ENCODE measurements at regions not wholly inside any gene's neighbourhood (a gene's known extent, or its start where the extent isn't known, plus 50 kb on each side); places are given as distances from the start of the nearest gene placed in this dataset.

DNA sequence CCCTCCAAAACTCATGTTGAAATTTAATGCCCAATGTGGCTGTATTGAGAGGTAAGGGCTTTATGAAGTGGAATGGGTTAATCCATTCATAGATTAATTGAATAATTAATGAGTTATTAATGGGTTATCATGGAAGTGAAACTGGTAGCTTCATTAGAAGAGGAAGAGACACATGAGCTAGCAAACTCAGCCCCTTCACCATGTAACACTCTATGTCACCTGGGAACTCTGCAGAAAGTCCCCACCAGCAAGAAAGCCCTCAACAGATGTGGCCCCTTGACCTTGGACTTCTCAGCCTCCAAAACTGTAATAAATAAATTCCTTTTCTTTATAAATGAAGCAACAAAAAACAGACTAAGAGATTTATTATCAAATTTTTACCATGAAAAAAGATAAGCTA is 223.5 kb downstream of the KLF12 start:
- no peak overlapping the region for H3K4me3 ChIP-seq
- no peaks in the 10 kb centered on the region for H3K27me3 ChIP-seq
- H3K27ac ChIP-seq = no peak overlapping the region
- DNase-seq (ENCODE audit: low spot score) = no peak
- H3K4me1 ChIP-seq = peaks cover 0 to 6% of the 10 kb centered on the region in 2 donors
- no peak for TF ChIP-seq CTCF (IDR thresholded peaks at IDR 0.05)
- H3K36me3 ChIP-seq = no peaks in the 10 kb centered on the region
- H3K9me3 ChIP-seq = no peaks in the 10 kb centered on the region

GRCh38 chr13:73908809-73909208 is 225.4 kb downstream of the KLF12 start:
- Histone ChIP-seq H3K36me3 (no peaks in the 10 kb centered on the region), H3K4me3 (no peak overlapping the region), H3K27ac (no peak overlapping the region), H3K9me3 (no peaks in the 10 kb centered on the region), H3K27me3 (no peaks in the 10 kb centered on the region), H3K4me1 (peaks cover 0 to 1% of the 10 kb centered on the region in 2 donors)
- TF ChIP-seq CTCF (IDR thresholded peaks at IDR 0.05) = no peak
- no peak for DNase-seq (ENCODE audit: low spot score)

- no peak for TF ChIP-seq CTCF (IDR thresholded peaks at IDR 0.05)
Measured at GRCh38 chr13:73904625-73905024, 229.6 kb downstream of the KLF12 start.

GRCh38 chr13:73903561-73903960 is 230.6 kb downstream of the KLF12 start:
- DNase-seq (ENCODE audit: low spot score) = no peak
- no peak for TF ChIP-seq CTCF (IDR thresholded peaks at IDR 0.05)
- H3K27ac ChIP-seq = no peak overlapping the region
- no peaks in the 10 kb centered on the region for H3K4me1 ChIP-seq
- H3K27me3 ChIP-seq = no peaks in the 10 kb centered on the region
- H3K9me3 ChIP-seq = no peaks in the 10 kb centered on the region
- H3K4me3 ChIP-seq = no peak overlapping the region
- H3K36me3 ChIP-seq = no peaks in the 10 kb centered on the region

More at GRCh38 chr13:73904625-73905024, 229.6 kb downstream of the KLF12 start:
- Histone ChIP-seq H3K27ac (no peak overlapping the region), H3K27me3 (no peaks in the 10 kb centered on the region), H3K4me3 (no peak overlapping the region), H3K4me1 (no peaks in the 10 kb centered on the region), H3K9me3 (no peaks in the 10 kb centered on the region), H3K36me3 (no peaks in the 10 kb centered on the region)
- DNase-seq (ENCODE audit: low spot score) = no peak

- Histone ChIP-seq H3K27ac (no peak overlapping the region), H3K27me3 (no peaks in the 10 kb centered on the region), H3K4me1 (no peaks in the 10 kb centered on the region), H3K9me3 (no peaks in the 10 kb centered on the region), H3K4me3 (no peak overlapping the region), H3K36me3 (no peaks in the 10 kb centered on the region)
- no peak for TF ChIP-seq CTCF (IDR thresholded peaks at IDR 0.05)
- DNase-seq (ENCODE audit: low spot score) = no peak
Measured at GRCh38 chr13:73902847-73903246, 231.4 kb downstream of the KLF12 start.

DNA sequence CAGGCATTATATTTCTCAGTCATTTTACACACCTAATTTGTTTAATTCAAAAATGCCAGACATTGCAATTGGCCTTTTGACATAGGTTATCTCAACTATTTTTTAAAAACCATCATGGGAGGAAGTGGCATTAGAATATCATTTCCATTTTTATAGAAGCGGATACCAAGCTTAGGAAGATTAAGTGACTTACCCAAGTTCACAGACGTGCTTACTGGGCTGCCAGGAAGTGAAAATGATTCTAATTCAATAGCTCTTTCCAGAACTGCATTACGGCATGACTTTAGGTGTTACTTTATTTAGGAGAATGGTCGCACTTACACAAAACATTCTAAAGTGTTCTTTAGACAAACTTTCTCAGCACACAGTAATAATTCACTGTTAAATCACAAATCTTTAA is 231.9 kb downstream of the KLF12 start:
- Histone ChIP-seq H3K27ac (no peak overlapping the region), H3K4me1 (no peaks in the 10 kb centered on the region), H3K36me3 (no peaks in the 10 kb centered on the region), H3K4me3 (no peak overlapping the region), H3K9me3 (no peaks in the 10 kb centered on the region), H3K27me3 (no peaks in the 10 kb centered on the region)
- DNase-seq (ENCODE audit: low spot score) = no peak
- TF ChIP-seq CTCF (IDR thresholded peaks at IDR 0.05) = no peak

All from right atrium auricular region (tissue), 2 donors.